NCI-H2081 (cell line): ENCODE measurements at regions not wholly inside any gene's neighbourhood (a gene's known extent, or its start where the extent isn't known, plus 50 kb on each side); places are given as distances from the start of the nearest gene placed in this dataset.
"Not testable (repeated sequence)": the region's sequence is repeated elsewhere in the genome, so short reads cannot be mapped to it uniquely, and the experiment has no call there.

ENCODE experiments used
- DNase-seq, 2 experiments: peaks; one replicate each; lab custom pipeline; 2025; lab: John Stamatoyannopoulos, UW

DNA sequence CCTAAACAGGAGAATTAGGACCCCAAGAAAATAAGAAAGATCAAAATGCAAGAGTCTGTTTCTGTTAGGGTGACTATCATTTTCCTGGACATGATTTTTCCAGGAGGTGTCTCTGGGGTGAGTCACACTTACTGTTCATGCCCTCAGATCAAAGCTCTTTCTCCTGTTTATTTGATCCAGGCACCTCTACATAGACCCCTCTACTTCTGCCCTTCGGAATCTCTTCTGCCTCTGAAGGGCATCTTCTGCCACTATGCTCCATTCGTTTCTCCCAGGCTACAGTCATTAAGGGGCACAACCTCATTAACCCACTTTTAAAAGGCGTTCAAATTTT is 1328.0 kb downstream of the GATA3 start:
- no peak for DNase-seq

GRCh38 chr10:9390516-9390915 is 1336.0 kb downstream of the GATA3 start:
- DNase-seq = no peak

DNA sequence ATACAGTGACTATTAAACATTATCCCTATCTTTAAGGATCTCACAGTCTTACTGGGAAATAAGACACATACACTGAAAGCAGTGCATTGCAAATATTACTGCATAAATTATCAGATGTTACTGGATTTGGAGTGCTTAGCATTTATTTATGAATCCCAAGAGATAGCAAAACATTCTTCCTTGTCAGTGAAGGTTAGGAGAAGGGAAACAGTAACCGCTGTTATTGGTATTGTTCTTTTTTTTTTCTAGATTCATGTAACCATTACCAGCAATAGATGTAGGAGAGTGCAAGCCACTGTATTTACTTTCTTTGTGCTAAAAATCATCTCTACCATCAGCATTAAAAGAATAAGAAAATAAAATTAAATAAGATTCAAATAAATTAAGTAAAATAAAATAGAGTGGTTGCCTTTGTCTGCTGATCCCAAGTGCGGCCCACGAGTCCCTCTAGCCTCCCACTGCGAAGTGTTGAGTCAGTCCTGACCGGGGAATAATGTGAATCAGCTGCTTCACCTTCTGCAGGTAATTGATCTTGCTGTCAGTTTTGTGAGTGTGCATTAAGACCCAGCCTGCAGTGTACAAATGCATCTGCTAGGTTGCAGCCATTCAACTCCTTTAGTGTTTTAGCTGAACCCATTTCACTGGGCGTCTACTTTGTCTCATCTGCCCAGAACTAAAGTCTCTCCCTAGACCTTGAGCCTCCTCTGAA is 1344.9 kb downstream of the GATA3 start:
- no peak for DNase-seq

- DNase-seq = not testable (repeated sequence)
Observed at GRCh38 chr10:9402067-9402466, 1347.6 kb downstream of the GATA3 start.

DNA sequence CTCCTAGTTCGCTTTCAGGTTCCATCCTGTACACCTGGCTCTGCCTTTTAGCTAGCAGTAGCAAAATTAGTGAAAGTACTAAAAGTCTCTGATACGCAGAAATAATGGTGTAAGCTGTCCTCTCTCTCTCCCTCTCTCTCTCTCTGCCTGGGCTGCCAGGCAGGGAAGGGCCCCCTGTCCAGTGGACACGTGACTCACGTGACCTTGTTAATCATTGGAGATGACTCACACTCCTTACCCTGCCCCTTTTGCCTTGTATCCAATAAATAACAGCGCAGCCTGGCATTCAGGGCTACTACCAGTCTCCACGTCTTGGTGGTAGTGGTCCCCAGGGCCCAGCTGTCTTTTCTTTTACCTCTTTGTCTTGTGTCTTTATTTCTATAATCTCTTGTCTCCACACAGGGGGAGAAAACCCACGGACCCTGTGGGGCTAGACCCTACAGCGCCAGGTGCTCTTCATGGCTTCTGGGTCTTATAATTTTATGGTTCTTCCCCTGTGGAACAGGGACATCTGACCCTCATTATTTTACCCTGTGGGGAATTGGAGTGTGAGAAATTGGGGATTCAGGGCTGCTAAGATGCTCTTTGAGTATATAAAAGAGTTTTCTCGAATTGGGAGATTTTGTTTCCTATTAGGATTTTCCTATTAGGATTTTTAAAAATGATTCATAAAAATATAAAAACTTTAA is 1348.2 kb downstream of the GATA3 start:
- not testable (repeated sequence) for DNase-seq

GRCh38 chr10:9407201-9407600 is 1352.7 kb downstream of the GATA3 start:
- DNase-seq = not testable (repeated sequence)

- DNase-seq = no peak
Observed at GRCh38 chr10:9416331-9416730, 1361.8 kb downstream of the GATA3 start.

GRCh38 chr10:9419757-9420156 is 1365.3 kb downstream of the GATA3 start:
- DNase-seq = no peak

- no peak for DNase-seq
Observed at GRCh38 chr10:9427209-9427608, 1372.7 kb downstream of the GATA3 start.

DNA sequence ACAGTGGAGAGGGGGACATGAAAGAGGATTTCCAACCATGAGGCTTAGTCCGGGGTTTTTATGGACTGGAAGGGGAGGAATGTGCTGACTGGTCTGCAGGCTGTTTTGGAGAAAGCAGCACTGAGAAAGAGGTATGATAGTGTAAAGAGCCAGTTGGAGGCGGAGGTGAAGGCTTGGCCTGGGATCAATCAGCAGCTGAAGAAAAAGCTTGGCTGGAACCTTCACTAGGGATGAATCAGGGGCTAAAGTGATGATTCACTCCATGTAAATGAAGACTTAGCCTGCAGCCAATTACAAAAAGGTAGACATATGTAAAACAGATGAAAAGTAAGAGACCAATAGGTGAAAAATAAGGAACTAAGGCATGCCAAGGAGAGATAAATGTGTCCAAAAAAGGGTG is 1382.6 kb downstream of the GATA3 start:
- DNase-seq = no peak

GRCh38 chr10:9443758-9444157 is 1389.3 kb downstream of the GATA3 start:
- no peak for DNase-seq

GRCh38 chr10:9449530-9449929 is 1395.0 kb downstream of the GATA3 start:
- DNase-seq = no peak

- DNase-seq = no peak
Observed at GRCh38 chr10:9450801-9451200, 1396.3 kb downstream of the GATA3 start.

DNA sequence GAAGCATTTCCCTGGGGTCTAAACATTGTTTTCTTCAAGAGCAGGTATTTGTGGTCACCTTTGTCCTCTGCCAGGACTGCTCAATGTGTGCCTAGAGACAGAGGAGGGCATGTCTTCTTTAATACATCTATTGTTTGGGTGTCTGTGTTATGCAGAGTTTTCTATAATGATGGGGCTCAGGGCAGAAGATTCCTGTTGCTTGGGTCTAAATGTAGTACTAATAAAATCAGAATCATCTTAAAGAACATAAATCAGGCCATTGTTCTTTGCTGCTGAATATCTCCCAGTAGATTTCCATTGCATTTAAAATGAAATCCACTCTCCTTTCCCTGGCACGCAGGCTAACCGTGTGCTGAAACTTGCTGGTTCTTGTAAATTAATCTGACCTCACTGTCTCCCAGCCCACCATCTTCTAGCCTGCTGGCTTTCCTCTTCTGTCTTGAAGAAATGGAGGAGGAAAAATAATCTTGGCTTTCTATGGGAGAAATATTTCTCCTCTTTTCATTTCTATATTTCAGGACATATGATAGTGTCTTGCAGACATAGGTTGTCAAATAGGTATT is 1396.8 kb downstream of the GATA3 start:
- no peak for DNase-seq

GRCh38 chr10:9452056-9452455 is 1397.6 kb downstream of the GATA3 start:
- DNase-seq = no peak

DNA sequence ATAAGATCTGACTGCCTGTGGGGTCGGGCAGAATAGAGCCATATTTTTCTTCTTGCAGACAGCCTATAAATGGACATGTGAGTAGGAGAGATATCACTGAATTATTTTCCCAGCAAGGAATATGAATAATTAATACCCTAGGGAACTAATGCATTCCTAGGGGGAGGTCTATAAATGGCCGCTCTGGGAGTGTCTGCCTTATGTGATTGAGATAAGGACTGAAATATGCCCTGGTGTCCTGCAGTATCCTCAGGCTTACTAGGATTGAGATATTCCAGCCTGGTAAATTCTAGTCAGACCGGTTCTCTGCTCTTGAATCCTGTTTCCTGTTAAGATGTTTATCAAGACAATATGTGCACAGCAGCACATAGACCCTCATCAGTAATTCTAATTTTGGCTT is 1399.4 kb downstream of the GATA3 start:
- not testable (repeated sequence) for DNase-seq

GRCh38 chr10:9469663-9470205 is 1415.2 kb downstream of the GATA3 start:
- DNase-seq = no peak

GRCh38 chr10:9470581-9470980 is 1416.1 kb downstream of the GATA3 start:
- DNase-seq = no peak

DNA sequence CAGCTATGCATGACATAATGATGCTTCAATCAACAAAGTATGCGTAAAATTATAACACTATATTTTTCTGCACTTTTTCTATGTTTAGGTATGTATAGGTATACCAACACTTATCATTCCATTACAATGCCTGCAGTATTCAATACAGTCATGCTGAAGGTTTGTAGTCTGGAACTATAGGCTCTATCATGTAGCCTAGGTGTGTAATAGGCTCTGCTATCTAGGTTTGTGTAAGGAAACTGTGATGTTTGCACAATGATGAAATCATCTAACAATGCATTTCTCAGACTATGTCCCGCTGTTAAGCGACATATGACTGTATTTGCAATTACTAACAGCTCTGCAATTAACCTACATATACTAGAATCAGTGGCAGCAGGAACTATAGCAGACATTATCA is 1447.5 kb downstream of the GATA3 start:
- no peak for DNase-seq

DNA sequence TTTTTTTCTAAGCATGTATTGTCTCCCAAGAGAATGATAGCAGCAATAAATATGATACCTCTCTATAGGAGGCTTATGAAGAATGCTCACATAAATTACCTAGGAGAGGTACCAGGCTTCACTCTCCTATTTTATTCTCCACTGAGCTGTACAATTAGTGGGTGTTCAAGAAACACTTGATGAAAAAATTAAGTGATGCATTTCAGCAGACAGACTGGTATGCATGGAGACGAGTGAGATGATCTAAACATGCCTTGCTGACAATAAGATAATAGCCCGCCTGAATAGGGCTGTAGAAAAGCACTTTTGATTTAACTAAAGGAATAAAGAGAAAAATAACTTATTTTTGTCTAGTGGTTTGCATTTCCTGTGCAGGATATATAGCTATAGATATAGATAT is 1449.7 kb downstream of the GATA3 start:
- no peak for DNase-seq

GRCh38 chr10:9505546-9505945 is 1451.1 kb downstream of the GATA3 start:
- no peak for DNase-seq

GRCh38 chr10:9508606-9509005 is 1454.1 kb downstream of the GATA3 start:
- DNase-seq = no peak

GRCh38 chr10:9510626-9511025 is 1456.1 kb downstream of the GATA3 start:
- DNase-seq = no peak
